ENCODE measurements at regions not wholly inside any gene's neighbourhood (a gene's known extent, or its start where the extent isn't known, plus 50 kb on each side); places are given as distances from the start of the nearest gene placed in this dataset.
"Not testable (repeated sequence)": the region's sequence is repeated elsewhere in the genome, so short reads cannot be mapped to it uniquely, and the experiment has no call there.

- no peaks in the 10 kb centered on the region for H3K9me3 ChIP-seq (ENCODE audit: insufficient read depth, low read length)
- no peak overlapping the region for H3K4me2 ChIP-seq (ENCODE audit: low read depth, low read length, poor library complexity, severe bottlenecking)
- no peaks in the 10 kb centered on the region for H4K20me1 ChIP-seq (ENCODE audit: low read depth, low read length)
- H2AFZ ChIP-seq (ENCODE audit: low read depth, low read length, severe bottlenecking): no peak overlapping the region
- no peak overlapping the region for H3K9ac ChIP-seq (ENCODE audit: low read length)
- H3K4me3 ChIP-seq (ENCODE audit: insufficient read depth, low read length, poor library complexity, severe bottlenecking): no peak overlapping the region
- H3K36me3 ChIP-seq (ENCODE audit: low read length): no peaks in the 10 kb centered on the region
- no peaks in the 10 kb centered on the region for H3F3A ChIP-seq (ENCODE audit: insufficient read depth)
- H3K9me2 ChIP-seq (replicated peaks; ENCODE audit: insufficient read depth, low read length): no peaks in the 10 kb centered on the region
- TF ChIP-seq CTCF (IDR thresholded peaks at IDR 0.05; ENCODE audit: insufficient read depth, low read length, poor library complexity, severe bottlenecking) (no peak), EZH2phosphoT487 (conservative IDR thresholded peaks at IDR 0.05; ENCODE audit: low read length) (no peak)
- no peaks in the 10 kb centered on the region for H3K27me3 ChIP-seq (ENCODE audit: low read length)
- no peaks in the 10 kb centered on the region for H3K79me2 ChIP-seq (ENCODE audit: insufficient read depth, low read length)
- H3K27ac ChIP-seq (ENCODE audit: low read depth, low read length): no peak overlapping the region
Measured at GRCh38 chr2:66156171-66156570, 278.8 kb upstream of the MEIS1 start.

GRCh38 chr2:66153941-66154340 is 281.0 kb upstream of the MEIS1 start:
- TF ChIP-seq CTCF (IDR thresholded peaks at IDR 0.05; ENCODE audit: insufficient read depth, low read length, poor library complexity, severe bottlenecking): no peak
- no peak for TF ChIP-seq EZH2phosphoT487 (conservative IDR thresholded peaks at IDR 0.05; ENCODE audit: low read length)
- no peak overlapping the region for H3K9ac ChIP-seq (ENCODE audit: low read length)
- H3K9me3 ChIP-seq (ENCODE audit: insufficient read depth, low read length): no peaks in the 10 kb centered on the region
- no peaks in the 10 kb centered on the region for H3K9me2 ChIP-seq (replicated peaks; ENCODE audit: insufficient read depth, low read length)
- H3F3A ChIP-seq (ENCODE audit: insufficient read depth): no peaks in the 10 kb centered on the region
- H3K27me3 ChIP-seq (ENCODE audit: low read length): no peaks in the 10 kb centered on the region
- H2AFZ ChIP-seq (ENCODE audit: low read depth, low read length, severe bottlenecking): no peak overlapping the region
- H3K36me3 ChIP-seq (ENCODE audit: low read length): no peaks in the 10 kb centered on the region
- no peaks in the 10 kb centered on the region for H4K20me1 ChIP-seq (ENCODE audit: low read depth, low read length)
- no peak overlapping the region for H3K4me3 ChIP-seq (ENCODE audit: insufficient read depth, low read length, poor library complexity, severe bottlenecking)
- H3K27ac ChIP-seq (ENCODE audit: low read depth, low read length): no peak overlapping the region
- H3K4me2 ChIP-seq (ENCODE audit: low read depth, low read length, poor library complexity, severe bottlenecking): no peak overlapping the region
- no peaks in the 10 kb centered on the region for H3K79me2 ChIP-seq (ENCODE audit: insufficient read depth, low read length)

GRCh38 chr2:66145490-66145889 is 289.4 kb upstream of the MEIS1 start:
- no peaks in the 10 kb centered on the region for H3K79me2 ChIP-seq (ENCODE audit: insufficient read depth, low read length)
- no peak overlapping the region for H3K27ac ChIP-seq (ENCODE audit: low read depth, low read length)
- no peaks in the 10 kb centered on the region for H3F3A ChIP-seq (ENCODE audit: insufficient read depth)
- no peaks in the 10 kb centered on the region for H3K27me3 ChIP-seq (ENCODE audit: low read length)
- H3K4me2 ChIP-seq (ENCODE audit: low read depth, low read length, poor library complexity, severe bottlenecking): no peak overlapping the region
- no peaks in the 10 kb centered on the region for H3K9me3 ChIP-seq (ENCODE audit: insufficient read depth, low read length)
- TF ChIP-seq CTCF (IDR thresholded peaks at IDR 0.05; ENCODE audit: insufficient read depth, low read length, poor library complexity, severe bottlenecking): no peak
- TF ChIP-seq EZH2phosphoT487 (conservative IDR thresholded peaks at IDR 0.05; ENCODE audit: low read length): no peak
- H3K4me3 ChIP-seq (ENCODE audit: insufficient read depth, low read length, poor library complexity, severe bottlenecking): no peak overlapping the region
- H4K20me1 ChIP-seq (ENCODE audit: low read depth, low read length): no peaks in the 10 kb centered on the region
- no peak overlapping the region for H2AFZ ChIP-seq (ENCODE audit: low read depth, low read length, severe bottlenecking)
- no peaks in the 10 kb centered on the region for H3K9me2 ChIP-seq (replicated peaks; ENCODE audit: insufficient read depth, low read length)
- no peak overlapping the region for H3K9ac ChIP-seq (ENCODE audit: low read length)
- H3K36me3 ChIP-seq (ENCODE audit: low read length): no peaks in the 10 kb centered on the region

- not testable (repeated sequence) for H3K27ac ChIP-seq (ENCODE audit: low read depth, low read length); H3K4me2 ChIP-seq (ENCODE audit: low read depth, low read length, poor library complexity, severe bottlenecking); H4K20me1 ChIP-seq (ENCODE audit: low read depth, low read length); H3K4me3 ChIP-seq (ENCODE audit: insufficient read depth, low read length, poor library complexity, severe bottlenecking); H2AFZ ChIP-seq (ENCODE audit: low read depth, low read length, severe bottlenecking); H3F3A ChIP-seq (ENCODE audit: insufficient read depth); H3K9me2 ChIP-seq (replicated peaks; ENCODE audit: insufficient read depth, low read length); H3K9ac ChIP-seq (ENCODE audit: low read length); H3K79me2 ChIP-seq (ENCODE audit: insufficient read depth, low read length); H3K36me3 ChIP-seq (ENCODE audit: low read length); H3K27me3 ChIP-seq (ENCODE audit: low read length); H3K9me3 ChIP-seq (ENCODE audit: insufficient read depth, low read length)
Measured at GRCh38 chr2:66144324-66144723, 290.6 kb upstream of the MEIS1 start.
